ENCODE measurements at regions not wholly inside any gene's neighbourhood (a gene's known extent, or its start where the extent isn't known, plus 50 kb on each side); places are given as distances from the start of the nearest gene placed in this dataset.
"Not testable (repeated sequence)": the region's sequence is repeated elsewhere in the genome, so short reads cannot be mapped to it uniquely, and the experiment has no call there.

- DNase-seq (ENCODE audit: low read depth, low spot score), result no peak
Observed at GRCh38 chrX:138938003-138938402, 226.5 kb upstream of the FGF13 start.

GRCh38 chrX:138931212-138931611 lies 219.7 kb upstream of the FGF13 start:
- no peak for DNase-seq (ENCODE audit: low read depth, low spot score)

GRCh38 chrX:138930583-138930945 lies 219.0 kb upstream of the FGF13 start:
- DNase-seq (ENCODE audit: low read depth, low spot score), result no peak

- no peak for DNase-seq (ENCODE audit: low read depth, low spot score)
Observed at GRCh38 chrX:138929926-138930582, 218.5 kb upstream of the FGF13 start.

GRCh38 chrX:138928737-138929459 lies 217.4 kb upstream of the FGF13 start:
- DNase-seq (ENCODE audit: low read depth, low spot score), result no peak

- no peak for DNase-seq (ENCODE audit: low read depth, low spot score)
Observed at GRCh38 chrX:138925330-138925729, 213.8 kb upstream of the FGF13 start.

GRCh38 chrX:138923805-138924204 lies 212.3 kb upstream of the FGF13 start:
- DNase-seq (ENCODE audit: low read depth, low spot score), result no peak

- DNase-seq (ENCODE audit: low read depth, low spot score), result no peak
Observed at GRCh38 chrX:138921031-138921430, 209.5 kb upstream of the FGF13 start.

GRCh38 chrX:138917781-138918180 lies 206.3 kb upstream of the FGF13 start:
- DNase-seq (ENCODE audit: low read depth, low spot score), result no peak

GRCh38 chrX:138914767-138915166 lies 203.2 kb upstream of the FGF13 start:
- DNase-seq (ENCODE audit: low read depth, low spot score), result no peak

- DNase-seq (ENCODE audit: low read depth, low spot score), result no peak
Observed at GRCh38 chrX:138908577-138908976, 197.1 kb upstream of the FGF13 start.

GRCh38 chrX:138897621-138898492 lies 186.3 kb upstream of the FGF13 start:
- DNase-seq (ENCODE audit: low read depth, low spot score), result no peak

GRCh38 chrX:138890491-138890890 lies 179.0 kb upstream of the FGF13 start:
- no peak for DNase-seq (ENCODE audit: low read depth, low spot score)

- DNase-seq (ENCODE audit: low read depth, low spot score), result no peak
Observed at GRCh38 chrX:138889149-138889548, 177.6 kb upstream of the FGF13 start.

GRCh38 chrX:138886769-138887168 lies 175.3 kb upstream of the FGF13 start:
- DNase-seq (ENCODE audit: low read depth, low spot score), result no peak

GRCh38 chrX:138885886-138886285 lies 174.4 kb upstream of the FGF13 start:
- DNase-seq (ENCODE audit: low read depth, low spot score), result no peak

- not testable (repeated sequence) for DNase-seq (ENCODE audit: low read depth, low spot score)
Observed at GRCh38 chrX:138880293-138880692, 168.8 kb upstream of the FGF13 start.

- no peak for DNase-seq (ENCODE audit: low read depth, low spot score)
Observed at GRCh38 chrX:138877746-138878145, 166.2 kb upstream of the FGF13 start.

GRCh38 chrX:138875472-138875871 lies 164.0 kb upstream of the FGF13 start:
- DNase-seq (ENCODE audit: low read depth, low spot score), result no peak

- no peak for DNase-seq (ENCODE audit: low read depth, low spot score)
Observed at GRCh38 chrX:138874271-138874935, 162.9 kb upstream of the FGF13 start.

- DNase-seq (ENCODE audit: low read depth, low spot score), result not testable (repeated sequence)
Observed at GRCh38 chrX:138873640-138874039, 162.1 kb upstream of the FGF13 start.

- no peak for DNase-seq (ENCODE audit: low read depth, low spot score)
Observed at GRCh38 chrX:138872537-138872936, 161.0 kb upstream of the FGF13 start.
